H1 (cell line): ENCODE measurements at regions not wholly inside any gene's neighbourhood (a gene's known extent, or its start where the extent isn't known, plus 50 kb on each side); places are given as distances from the start of the nearest gene placed in this dataset.

ENCODE experiments used
- CTCF ChIA-PET: fragments of 300-600 bp; sonication (Branson Sonifier 250); formaldehyde crosslinking; loops from one replicate; lab custom pipeline; 2021; ENCODE audit not compliant: partially characterized antibody; lab: Charles Lee
- POLR2A ChIA-PET: fragments of 300-600 bp; sonication (Branson Sonifier 250); formaldehyde crosslinking; loops from one replicate; lab custom pipeline; 2021; ENCODE audit warnings: inconsistent platforms; ENCODE audit not compliant: partially characterized antibody; lab: Charles Lee
- DNase-seq, 2 experiments: peaks; one replicate each; pipeline versions ENCODE4 v3.0.0 to v3.0.0-alpha.2; 2010 to 2022; ENCODE audit warnings: low spot score in 2 of 2, low read depth in 1 of 2, mixed read lengths in 1 of 2
- FAIRE-seq: peaks from 2 replicates; lab custom pipeline; 2011; peaks lifted over from hg19 to GRCh38; lab: Jason Lieb, UNC
- H2AFZ ChIP-seq: 2 replicates; pipeline ENCODE4 v1.8.1; 2012; ENCODE audit warnings: low read length, inconsistent platforms
- H2AK5ac ChIP-seq: 2 replicates; pipeline ENCODE4 v1.6.1; 2013; ENCODE audit warnings: low read depth, low read length
- H2BK120ac ChIP-seq: replicated peaks from 2 replicates; pipeline ENCODE3; 2013; ENCODE audit warnings: low read depth, low read length, inconsistent platforms
- H2BK12ac ChIP-seq: 2 replicates; pipeline ENCODE4 v1.6.1; 2013; ENCODE audit warnings: low read depth, low read length
- H2BK15ac ChIP-seq: 2 replicates; pipeline ENCODE4 v1.6.1; 2013; ENCODE audit warnings: low read length
- H2BK20ac ChIP-seq: 2 replicates; pipeline ENCODE4 v1.6.1; 2013; ENCODE audit warnings: low read length
- H2BK5ac ChIP-seq: 2 replicates; pipeline ENCODE4 v1.6.1; 2013; ENCODE audit warnings: low read depth, low read length
- H3K14ac ChIP-seq: 2 replicates; pipeline ENCODE4 v1.6.1; 2013; ENCODE audit warnings: inconsistent platforms; ENCODE audit not compliant: insufficient read length
- H3K18ac ChIP-seq: 2 replicates; pipeline ENCODE4 v1.6.1; 2013; ENCODE audit warnings: low read length; ENCODE audit errors: extremely low read depth
- H3K23ac ChIP-seq: 2 replicates; pipeline ENCODE4 v1.6.1; 2013; ENCODE audit warnings: inconsistent platforms; ENCODE audit not compliant: insufficient read length
- H3K23me2 ChIP-seq: 2 replicates; pipeline ENCODE4 v1.6.1; 2013; ENCODE audit warnings: low read depth, low read length
- H3K27ac ChIP-seq: 2 replicates; pipeline ENCODE4 v1.6.1; 2011; ENCODE audit warnings: low read depth, low read length, inconsistent platforms
- H3K27me3 ChIP-seq, 4 experiments: replicated peaks in 1 of 4; 1 replicate in 1 of 4; 2 replicates in 3 of 4; pipeline versions ENCODE4 v1.6.1 to v1.8.1; 2011 to 2013; ENCODE audit warnings: low read length in 3 of 4, mild to moderate bottlenecking in 3 of 4, inconsistent platforms in 2 of 4, mixed read lengths in 2 of 4, moderate library complexity in 1 of 4; ENCODE audit not compliant: control insufficient read depth in 3 of 4, insufficient read depth in 3 of 4; ENCODE audit errors: extremely low read depth in 1 of 4
- H3K36me3 ChIP-seq, 4 experiments: 2 replicates each; pipeline versions ENCODE4 v1.6.1 to v1.8.1; 2011 to 2013; ENCODE audit warnings: mild to moderate bottlenecking in 4 of 4, low read length in 3 of 4, moderate library complexity in 2 of 4, control low read depth in 1 of 4, inconsistent platforms in 1 of 4; ENCODE audit not compliant: insufficient read depth in 4 of 4, control insufficient read depth in 2 of 4
- H3K4ac ChIP-seq: replicated peaks from 2 replicates; pipeline ENCODE3; 2013; ENCODE audit warnings: low read length, low read depth, mixed read lengths, inconsistent platforms; ENCODE audit not compliant: insufficient read length
- H3K4me1 ChIP-seq, 4 experiments: replicated peaks in 1 of 4; 1 replicate in 1 of 4; 2 replicates in 3 of 4; pipeline versions ENCODE4 v1.6.1 to v1.8.1; 2011 to 2013; ENCODE audit warnings: low read length in 3 of 4, inconsistent platforms in 2 of 4, mixed read lengths in 1 of 4; ENCODE audit not compliant: insufficient read depth in 4 of 4, control insufficient read depth in 3 of 4
- H3K4me2 ChIP-seq, 2 experiments: 2 replicates each; pipeline versions ENCODE4 v1.6.1 to v1.8.1; 2011 to 2013; ENCODE audit warnings: low read depth in 2 of 2, low read length in 2 of 2, control low read depth in 1 of 2, inconsistent platforms in 1 of 2, mild to moderate bottlenecking in 1 of 2; ENCODE audit not compliant: insufficient read depth in 1 of 2
- H3K4me3 ChIP-seq, 4 experiments: fragments of 200-600, 300-600 bp in 1 of 4; sonication (generic), shearing (Covaris generic), sonication (Bioruptor Twin) in 1 of 4; 2 replicates each; pipeline versions ENCODE4 v1.5.1 to v1.8.1; 2011 to 2016; ENCODE audit warnings: low read length in 4 of 4, low read depth in 3 of 4, control low read depth in 2 of 4, inconsistent platforms in 2 of 4, mild to moderate bottlenecking in 2 of 4, mixed read lengths in 1 of 4, moderate library complexity in 1 of 4; ENCODE audit not compliant: insufficient read depth in 2 of 4; ENCODE audit errors: extremely low read depth in 1 of 4
- H3K56ac ChIP-seq: replicated peaks from 2 replicates; pipeline ENCODE3; 2013; ENCODE audit warnings: low read depth, mild to moderate bottlenecking, mixed read lengths, low read length, inconsistent platforms; ENCODE audit not compliant: insufficient read length
- H3K79me1 ChIP-seq: 2 replicates; pipeline ENCODE4 v1.6.1; 2013; ENCODE audit warnings: low read depth, low read length, control low read depth
- H3K79me2 ChIP-seq, 2 experiments: 2 replicates each; pipeline versions ENCODE4 v1.6.1 to v1.8.1; 2012 to 2013; ENCODE audit warnings: low read length in 2 of 2, mild to moderate bottlenecking in 2 of 2, inconsistent platforms in 1 of 2; ENCODE audit not compliant: insufficient read depth in 2 of 2, control insufficient read depth in 1 of 2
- H3K9ac ChIP-seq, 4 experiments: replicated peaks in 1 of 4; 1 replicate in 1 of 4; 2 replicates in 3 of 4; pipeline versions ENCODE4 v1.6.1 to v1.8.1; 2011 to 2013; ENCODE audit warnings: low read depth in 3 of 4, low read length in 3 of 4, control low read depth in 2 of 4, mild to moderate bottlenecking in 2 of 4, moderate library complexity in 2 of 4, inconsistent platforms in 1 of 4; ENCODE audit errors: extremely low read depth in 1 of 4
- H3K9me3 ChIP-seq, 2 experiments: 2 replicates each; pipeline versions ENCODE4 v1.6.1 to v1.8.1; 2012 to 2013; ENCODE audit warnings: mild to moderate bottlenecking in 2 of 2, moderate library complexity in 2 of 2, control low read depth in 1 of 2, inconsistent platforms in 1 of 2, low read depth in 1 of 2, low read length in 1 of 2, mixed read lengths in 1 of 2; ENCODE audit not compliant: insufficient read depth in 2 of 2
- H4K20me1 ChIP-seq, 2 experiments: replicated peaks in 1 of 2; 2 replicates each; pipeline versions ENCODE3 to v1.8.1; 2011 to 2013; ENCODE audit warnings: inconsistent platforms in 2 of 2, low read length in 2 of 2, mild to moderate bottlenecking in 1 of 2; ENCODE audit not compliant: insufficient read depth in 2 of 2, control insufficient read depth in 1 of 2
- H4K5ac ChIP-seq: 2 replicates; pipeline ENCODE4 v1.6.1; 2013; ENCODE audit warnings: low read length, low read depth, mixed read lengths, inconsistent platforms; ENCODE audit not compliant: insufficient read length
- H4K8ac ChIP-seq: 2 replicates; pipeline ENCODE4 v1.8.0; 2013; ENCODE audit warnings: mild to moderate bottlenecking, moderate library complexity, low read length, inconsistent platforms; ENCODE audit not compliant: insufficient read depth; ENCODE audit errors: extremely low read depth
- H4K91ac ChIP-seq: replicated peaks from 2 replicates; pipeline ENCODE3; 2013; ENCODE audit warnings: low read length, mixed read lengths, inconsistent platforms; ENCODE audit not compliant: insufficient read length
- BACH1 ChIP-seq: IDR thresholded peaks from 2 replicates; pipeline ENCODE4 v1.6.1; 2012; ENCODE audit warnings: low read length, improper control_type of control experiment
- BCL11A ChIP-seq, 2 experiments: IDR thresholded peaks; one replicate each; pipeline ENCODE4 v1.6.1; 2011; ENCODE audit warnings: low read depth in 2 of 2, low read length in 2 of 2, mild to moderate bottlenecking in 2 of 2
- CTBP2 ChIP-seq: IDR thresholded peaks from 2 replicates; pipeline ENCODE4 v1.7.0; 2011; ENCODE audit warnings: borderline replicate concordance, mild to moderate bottlenecking, moderate library complexity, mixed read lengths, low read length; ENCODE audit not compliant: insufficient read depth, insufficient read length
- EP300 ChIP-seq, 2 experiments: IDR thresholded peaks; 1 replicate in 1 of 2; 2 replicates in 1 of 2; pipeline ENCODE4 v1.6.1; 2011 to 2012; ENCODE audit warnings: low read depth in 2 of 2, low read length in 2 of 2, mild to moderate bottlenecking in 2 of 2, borderline replicate concordance in 1 of 2, inconsistent platforms in 1 of 2, moderate library complexity in 1 of 2
- GTF2F1 ChIP-seq: IDR thresholded peaks from 2 replicates; pipeline ENCODE4 v1.6.1; 2012; ENCODE audit warnings: low read depth, low read length, improper control_type of control experiment, borderline replicate concordance
- JUN ChIP-seq: IDR thresholded peaks from 2 replicates; pipeline ENCODE4 v1.6.1; 2011; ENCODE audit warnings: low read depth, mild to moderate bottlenecking, improper control_type of control experiment, low read length
- KDM4A ChIP-seq: IDR thresholded peaks from one replicate; pipeline ENCODE4 v1.7.1; 2012; ENCODE audit warnings: low read depth, mild to moderate bottlenecking, moderate library complexity, low read length, inconsistent platforms; ENCODE audit not compliant: severe bottlenecking
- TCF12 ChIP-seq: IDR thresholded peaks from 2 replicates; pipeline ENCODE4 v1.6.1; 2011; ENCODE audit warnings: low read depth, mild to moderate bottlenecking, low read length
- TEAD4 ChIP-seq: IDR thresholded peaks from 2 replicates; pipeline ENCODE4 v1.6.1; 2012; ENCODE audit warnings: low read depth, low read length, inconsistent platforms, mixed read lengths
- WGBS, 2 experiments: shearing (Covaris generic) in 1 of 2; methylation state at CpG; one replicate each; pipeline versions ENCODE4 v1.1.6 to v1.1.7; 2013 to 2015; ENCODE audit warnings: low lambda C conversion rate in 2 of 2, mixed read lengths in 2 of 2, inconsistent platforms in 1 of 2, low coverage in 1 of 2, missing lambda C conversion rate in 1 of 2; ENCODE audit not compliant: insufficient replicate concordance in 2 of 2, insufficient coverage in 1 of 2, insufficient read length in 1 of 2; ENCODE audit errors: extremely low coverage in 1 of 2, missing lambda C conversion rate in 1 of 2; 5-methylcytosine and 5-hydroxymethylcytosine counted together

- WGBS, 2 experiments, result 82% methylated on average over 4 of the region's 4 CpGs; no CpG with 5 or more reads in 1 of the 2 experiments
These were observed 140.1 kb downstream of the NRN1 start for GRCh38 chr6:5866547-5867051.

More at GRCh38 chr6:5866547-5867051, 140.1 kb downstream of the NRN1 start:
- no peak overlapping the region for H3K23ac ChIP-seq
- no peak overlapping the region for H2BK15ac ChIP-seq
- H3K14ac ChIP-seq, result no peak overlapping the region
- no peaks in the 10 kb centered on the region for H3K23me2 ChIP-seq
- no peak overlapping the region for H2AK5ac ChIP-seq
- no peak overlapping the region for H2BK120ac ChIP-seq
- no peak overlapping the region for H3K27ac ChIP-seq
- H3K9ac ChIP-seq, result no peak overlapping the region
- peaks cover 3 to 4% of the 10 kb centered on the region in 2 experiments; a peak in 2 of 4 replicates for H3K9me3 ChIP-seq
- H2BK5ac ChIP-seq, result no peak overlapping the region
- no peaks in the 10 kb centered on the region for H4K20me1 ChIP-seq
- no peaks in the 10 kb centered on the region for H3K4me1 ChIP-seq
- H4K91ac ChIP-seq, result no peak overlapping the region
- ChIA-PET POLR2A (no interaction called here), CTCF (no interaction called here)
- H4K5ac ChIP-seq, result no peak overlapping the region
- H2AFZ ChIP-seq, result no peak overlapping the region
- no peaks in the 10 kb centered on the region for H3K36me3 ChIP-seq
- H3K18ac ChIP-seq, result no peak overlapping the region
- TF ChIP-seq GTF2F1, result no peak
- TF ChIP-seq JUN, result no peak
- TF ChIP-seq TCF12, result no peak
- TF ChIP-seq EP300 (IDR thresholded peaks at IDR 0.05; ENCODE audit: borderline replicate concordance in 1 of 2, low read depth in 2 of 2, low read length in 2 of 2), result no peak
- TF ChIP-seq TEAD4, result no peak
- TF ChIP-seq BCL11A (IDR thresholded peaks at IDR 0.05; ENCODE audit: low read depth in 2 of 2, low read length in 2 of 2), result no peak
- no peak for TF ChIP-seq BACH1
- no peak for TF ChIP-seq CTBP2
- no peak for TF ChIP-seq KDM4A
- H2BK20ac ChIP-seq, result no peak overlapping the region
- DNase-seq (no peak), FAIRE-seq (no peak)
- H3K27me3 ChIP-seq, result no peaks in the 10 kb centered on the region; a peak in 1 of 7 replicates
- H3K4me3 ChIP-seq, result no peak overlapping the region
- no peak overlapping the region for H4K8ac ChIP-seq
- no peaks in the 10 kb centered on the region for H3K79me2 ChIP-seq
- no peak overlapping the region for H3K4me2 ChIP-seq
- H3K4ac ChIP-seq, result no peak overlapping the region
- no peak overlapping the region for H3K56ac ChIP-seq
- no peaks in the 10 kb centered on the region for H3K79me1 ChIP-seq
- H2BK12ac ChIP-seq, result no peak overlapping the region
